Skeletal muscle cell (primary cell): ENCODE measurements at regions not wholly inside any gene's neighbourhood (a gene's known extent, or its start where the extent isn't known, plus 50 kb on each side); places are given as distances from the start of the nearest gene placed in this dataset.
"Not testable (repeated sequence)": the region's sequence is repeated elsewhere in the genome, so short reads cannot be mapped to it uniquely, and the experiment has no call there.

ENCODE experiments used
- DNase-seq: peaks from one replicate; pipeline ENCODE4 v3.0.0-alpha.2; 2010; ENCODE audit warnings: low read depth
- H3K4me3 ChIP-seq: 2 replicates; pipeline ENCODE4 v1.5.1; 2011; ENCODE audit warnings: low read depth, mild to moderate bottlenecking, control low read depth, low read length, moderate library complexity

GRCh38 chr4:59772641-59773139 is 1427.4 kb upstream of the ADGRL3 start:
- DNase-seq = no peak
- no peak overlapping the region for H3K4me3 ChIP-seq

GRCh38 chr4:59780271-59780670 is 1419.9 kb upstream of the ADGRL3 start:
- not testable (repeated sequence) for DNase-seq, H3K4me3 ChIP-seq

GRCh38 chr4:59805176-59805575 is 1395.0 kb upstream of the ADGRL3 start:
- DNase-seq = no peak
- no peak overlapping the region for H3K4me3 ChIP-seq

- no peak overlapping the region for H3K4me3 ChIP-seq
- no peak for DNase-seq
Measured at GRCh38 chr4:59814402-59815010, 1385.6 kb upstream of the ADGRL3 start.

- DNase-seq = no peak
- no peak overlapping the region for H3K4me3 ChIP-seq
Measured at GRCh38 chr4:59818656-59819055, 1381.5 kb upstream of the ADGRL3 start.

GRCh38 chr4:59823311-59823710 is 1376.8 kb upstream of the ADGRL3 start:
- no peak overlapping the region for H3K4me3 ChIP-seq

GRCh38 chr4:59825104-59825503 is 1375.0 kb upstream of the ADGRL3 start:
- DNase-seq = no peak
- H3K4me3 ChIP-seq = no peak overlapping the region

More at GRCh38 chr4:59823311-59823710, 1376.8 kb upstream of the ADGRL3 start:
- no peak for DNase-seq

GRCh38 chr4:59831746-59832145 is 1368.4 kb upstream of the ADGRL3 start:
- DNase-seq = no peak

GRCh38 chr4:59834943-59835342 is 1365.2 kb upstream of the ADGRL3 start:
- no peak for DNase-seq

More at GRCh38 chr4:59831746-59832145, 1368.4 kb upstream of the ADGRL3 start:
- no peak overlapping the region for H3K4me3 ChIP-seq

GRCh38 chr4:59837751-59838150 is 1362.4 kb upstream of the ADGRL3 start:
- no peak for DNase-seq
- no peak overlapping the region for H3K4me3 ChIP-seq

More at GRCh38 chr4:59834943-59835342, 1365.2 kb upstream of the ADGRL3 start:
- H3K4me3 ChIP-seq = no peak overlapping the region

- no peak for DNase-seq
- H3K4me3 ChIP-seq = no peak overlapping the region
Measured at GRCh38 chr4:59838236-59838635, 1361.9 kb upstream of the ADGRL3 start.

- no peak for DNase-seq
- H3K4me3 ChIP-seq = no peak overlapping the region
Measured at GRCh38 chr4:59841698-59842097, 1358.4 kb upstream of the ADGRL3 start.

GRCh38 chr4:59848457-59848856 is 1351.7 kb upstream of the ADGRL3 start:
- DNase-seq = no peak
- no peak overlapping the region for H3K4me3 ChIP-seq

GRCh38 chr4:59855630-59856352 is 1344.3 kb upstream of the ADGRL3 start:
- no peak for DNase-seq
- no peak overlapping the region for H3K4me3 ChIP-seq

- no peak for DNase-seq
- no peak overlapping the region for H3K4me3 ChIP-seq
Measured at GRCh38 chr4:59869056-59869455, 1331.1 kb upstream of the ADGRL3 start.

GRCh38 chr4:59869559-59869958 is 1330.6 kb upstream of the ADGRL3 start:
- H3K4me3 ChIP-seq = no peak overlapping the region
- no peak for DNase-seq

- H3K4me3 ChIP-seq = no peak overlapping the region
- no peak for DNase-seq
Measured at GRCh38 chr4:59881632-59882031, 1318.5 kb upstream of the ADGRL3 start.

GRCh38 chr4:59904331-59904730 is 1295.8 kb upstream of the ADGRL3 start:
- H3K4me3 ChIP-seq = no peak overlapping the region
- DNase-seq = no peak

- no peak for DNase-seq
Measured at GRCh38 chr4:59920416-59920815, 1279.7 kb upstream of the ADGRL3 start.

GRCh38 chr4:59925290-59925689 is 1274.8 kb upstream of the ADGRL3 start:
- no peak for DNase-seq
- no peak overlapping the region for H3K4me3 ChIP-seq

More at GRCh38 chr4:59920416-59920815, 1279.7 kb upstream of the ADGRL3 start:
- H3K4me3 ChIP-seq = no peak overlapping the region

GRCh38 chr4:59936566-59936965 is 1263.6 kb upstream of the ADGRL3 start:
- no peak overlapping the region for H3K4me3 ChIP-seq
- no peak for DNase-seq
